ENCODE measurements at regions not wholly inside any gene's neighbourhood (a gene's known extent, or its start where the extent isn't known, plus 50 kb on each side); places are given as distances from the start of the nearest gene placed in this dataset.

GRCh38 chr5:143733665-143734455 lies 78.1 kb upstream of the HMHB1 start:
- Histone ChIP-seq H3K36me3 (no peaks in the 10 kb centered on the region), H3K27me3 (no peaks in the 10 kb centered on the region), H3K4me1 (peaks cover 0 to 7% (median 3%) of the 10 kb centered on the region in 4 donors), H3K27ac (no peak overlapping the region), H3K4me3 (no peak overlapping the region), H3K9me3 (no peaks in the 10 kb centered on the region)
- intact Hi-C loops (cut with DNase I), result no loop called here
- no peak for DNase-seq
- WGBS, 2 donors, result 90 to 92% methylated on average over 6 of the region's 6 CpGs
- TF ChIP-seq POLR2A (IDR thresholded peaks at IDR 0.05) (no peak), POLR2AphosphoS5 (IDR thresholded peaks at IDR 0.05) (no peak), CTCF (IDR thresholded peaks at IDR 0.05) (no peak), EP300 (IDR thresholded peaks at IDR 0.05) (no peak)

- Histone ChIP-seq H3K36me3 (no peaks in the 10 kb centered on the region), H3K4me3 (no peak overlapping the region), H3K27me3 (no peaks in the 10 kb centered on the region), H3K27ac (no peak overlapping the region), H3K4me1 (peaks cover 0 to 7% (median 3%) of the 10 kb centered on the region in 4 donors), H3K9me3 (peaks cover 0 to 3% (median 0%) of the 10 kb centered on the region in 4 donors)
- intact Hi-C loops (cut with DNase I), result no loop called here
- DNase-seq, result no peak
- TF ChIP-seq POLR2AphosphoS5 (IDR thresholded peaks at IDR 0.05) (no peak), POLR2A (IDR thresholded peaks at IDR 0.05) (no peak), CTCF (IDR thresholded peaks at IDR 0.05) (no peak), EP300 (IDR thresholded peaks at IDR 0.05) (no peak)
- WGBS, 2 donors, result 96 to 97% methylated on average over 1 of the region's 1 CpG
Observed at GRCh38 chr5:143732402-143732801, 79.6 kb upstream of the HMHB1 start.

GRCh38 chr5:143730112-143730801 lies 81.7 kb upstream of the HMHB1 start:
- 93% methylated on average over 3 of the region's 3 CpGs for WGBS, 2 donors
- Histone ChIP-seq H3K36me3 (no peaks in the 10 kb centered on the region), H3K4me3 (no peak overlapping the region), H3K9me3 (peaks cover 0 to 3% (median 0%) of the 10 kb centered on the region in 4 donors), H3K27me3 (no peaks in the 10 kb centered on the region), H3K27ac (no peak overlapping the region), H3K4me1 (peaks cover 0 to 7% (median 3%) of the 10 kb centered on the region in 4 donors)
- TF ChIP-seq POLR2AphosphoS5 (IDR thresholded peaks at IDR 0.05) (no peak), CTCF (IDR thresholded peaks at IDR 0.05) (no peak), EP300 (IDR thresholded peaks at IDR 0.05) (no peak), POLR2A (IDR thresholded peaks at IDR 0.05) (no peak)
- no peak for DNase-seq
- intact Hi-C loops (cut with DNase I), result no loop called here

- no peak for DNase-seq
- Histone ChIP-seq H3K36me3 (no peaks in the 10 kb centered on the region), H3K9me3 (peaks cover 0 to 3% (median 0%) of the 10 kb centered on the region in 4 donors), H3K4me3 (no peak overlapping the region), H3K4me1 (peaks cover 0 to 7% (median 3%) of the 10 kb centered on the region in 4 donors), H3K27ac (no peak overlapping the region), H3K27me3 (no peaks in the 10 kb centered on the region)
- 93 to 95% methylated on average over 1 of the region's 1 CpG for WGBS, 2 donors
- intact Hi-C loops (cut with DNase I), result no loop called here
- TF ChIP-seq POLR2AphosphoS5 (IDR thresholded peaks at IDR 0.05), result no peak
- no peak for TF ChIP-seq CTCF (IDR thresholded peaks at IDR 0.05)
- no peak for TF ChIP-seq EP300 (IDR thresholded peaks at IDR 0.05)
- TF ChIP-seq POLR2A (IDR thresholded peaks at IDR 0.05), result no peak
Observed at GRCh38 chr5:143729334-143729946, 82.5 kb upstream of the HMHB1 start.

Data from sigmoid colon (tissue), 6 donors.